ENCODE measurements at regions not wholly inside any gene's neighbourhood (a gene's known extent, or its start where the extent isn't known, plus 50 kb on each side); places are given as distances from the start of the nearest gene placed in this dataset.

DNA sequence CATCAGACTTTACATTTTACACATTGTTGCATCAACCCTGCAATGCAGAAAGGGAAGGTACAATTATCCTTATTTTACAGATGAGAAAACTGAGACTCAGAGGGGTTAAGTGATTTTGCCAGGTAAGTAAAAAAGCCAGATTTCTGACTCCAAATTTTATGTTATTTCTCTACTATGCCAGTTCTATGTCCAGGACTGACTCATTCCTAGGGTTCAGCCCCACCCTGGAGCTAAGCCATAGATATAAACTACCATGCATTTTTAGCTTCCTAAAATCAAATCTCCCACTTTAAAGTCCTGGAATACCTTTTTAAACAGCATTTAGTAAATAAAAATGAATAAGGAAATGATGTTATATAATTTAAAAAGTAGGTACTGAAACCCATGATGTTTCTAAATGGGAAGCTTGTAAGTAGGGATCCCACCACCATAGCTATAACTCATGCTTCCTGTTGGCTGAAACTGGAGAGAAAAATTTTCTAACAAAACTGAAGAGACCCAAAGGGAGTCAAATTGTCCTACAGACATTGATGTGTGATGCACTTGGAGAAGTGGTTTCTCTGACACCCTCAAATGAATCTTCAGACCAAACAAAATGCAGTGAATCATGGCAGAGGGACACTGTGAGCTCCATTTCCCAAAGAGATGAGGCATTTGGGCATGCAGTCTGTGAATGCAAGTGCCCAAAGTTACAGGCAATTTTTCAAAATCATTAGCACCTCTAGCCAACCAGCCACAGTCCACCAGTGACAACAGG lies 301.7 kb upstream of the UMPS start:
- peaks cover 0 to 4% of the 10 kb centered on the region in 2 experiments; a peak in 1 of 5 replicates for H3K27me3 ChIP-seq (ENCODE audit: control insufficient read depth in 1 of 2, insufficient read depth in 2 of 2, low read length in 2 of 2)
- H3K4me3 ChIP-seq (replicated peaks in 1 of 3; ENCODE audit: insufficient read depth in 1 of 3, low read depth in 2 of 3, low read length in 3 of 3): no peak overlapping the region
- no peaks in the 10 kb centered on the region for H3K79me2 ChIP-seq (ENCODE audit: insufficient read depth, low read length)
- no peaks in the 10 kb centered on the region for H3K9me3 ChIP-seq (ENCODE audit: low read length)
- H3K4me2 ChIP-seq (ENCODE audit: low read depth, low read length): no peak overlapping the region
- no peak overlapping the region for H3K9ac ChIP-seq (ENCODE audit: insufficient read depth, low read depth, low read length)
- no peak for ATAC-seq
- H2AFZ ChIP-seq (ENCODE audit: low read length): no peak overlapping the region
- H4K20me1 ChIP-seq (ENCODE audit: insufficient read depth, low read length): no peaks in the 10 kb centered on the region
- CTCF ChIA-PET (ENCODE audit: low intra/inter-chr PET ratio, low total read pairs): no interaction called here
- no peaks in the 10 kb centered on the region for H3K36me3 ChIP-seq (replicated peaks in 1 of 2; ENCODE audit: control insufficient read depth in 1 of 2, insufficient read depth in 2 of 2, low read length in 2 of 2)
- no peak for FAIRE-seq
- no peak for DNase-seq (ENCODE audit: low spot score)
- in situ Hi-C loops (cut with HindIII; ENCODE audit: extremely low pct_ligation_motif_present, low pct_unique_long_range_greater_than_20kb) (no loop called here), intact Hi-C loops (cut with micrococcal nuclease; ENCODE audit: unreplicated experiment) (no loop called here)
- H3K4me1 ChIP-seq (ENCODE audit: insufficient read depth, low read length): no peaks in the 10 kb centered on the region
- no TSS peak for BruUV-seq (replicated peaks)
- POLR2A ChIA-PET: no interaction called here
- H3K27ac ChIP-seq (ENCODE audit: extremely low read length, insufficient read depth, low read length): no peak overlapping the region
- TF ChIP-seq ZC3H4 (CRISPR knock-in tag; IDR thresholded peaks at IDR 0.05; ENCODE audit: borderline replicate concordance) (no peak), HHEX (CRISPR knock-in tag; IDR thresholded peaks at IDR 0.05) (no peak), ZNF878 (CRISPR knock-in tag; IDR thresholded peaks at IDR 0.05) (no peak), ZNF550 (CRISPR knock-in tag; IDR thresholded peaks at IDR 0.05; ENCODE audit: borderline replicate concordance) (no peak), ZMYM2 (CRISPR knock-in tag; IDR thresholded peaks at IDR 0.05) (no peak), STAG1 (CRISPR knock-in tag; IDR thresholded peaks at IDR 0.05) (no peak), NR2C2 (CRISPR knock-in tag; IDR thresholded peaks at IDR 0.05; ENCODE audit: borderline replicate concordance) (no peak), JUN (CRISPR knock-in tag; IDR thresholded peaks at IDR 0.05) (no peak), KLF16 (CRISPR knock-in tag; IDR thresholded peaks at IDR 0.05) (no peak)
- TF ChIP-seq, protein P1, sequence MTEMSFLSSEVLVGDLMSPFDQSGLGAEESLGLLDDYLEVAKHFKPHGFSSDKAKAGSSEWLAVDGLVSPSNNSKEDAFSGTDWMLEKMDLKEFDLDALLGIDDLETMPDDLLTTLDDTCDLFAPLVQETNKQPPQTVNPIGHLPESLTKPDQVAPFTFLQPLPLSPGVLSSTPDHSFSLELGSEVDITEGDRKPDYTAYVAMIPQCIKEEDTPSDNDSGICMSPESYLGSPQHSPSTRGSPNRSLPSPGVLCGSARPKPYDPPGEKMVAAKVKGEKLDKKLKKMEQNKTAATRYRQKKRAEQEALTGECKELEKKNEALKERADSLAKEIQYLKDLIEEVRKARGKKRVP (CRISPR knock-in tag; IDR thresholded peaks at IDR 0.05): no peak
- TF ChIP-seq, protein P2, sequence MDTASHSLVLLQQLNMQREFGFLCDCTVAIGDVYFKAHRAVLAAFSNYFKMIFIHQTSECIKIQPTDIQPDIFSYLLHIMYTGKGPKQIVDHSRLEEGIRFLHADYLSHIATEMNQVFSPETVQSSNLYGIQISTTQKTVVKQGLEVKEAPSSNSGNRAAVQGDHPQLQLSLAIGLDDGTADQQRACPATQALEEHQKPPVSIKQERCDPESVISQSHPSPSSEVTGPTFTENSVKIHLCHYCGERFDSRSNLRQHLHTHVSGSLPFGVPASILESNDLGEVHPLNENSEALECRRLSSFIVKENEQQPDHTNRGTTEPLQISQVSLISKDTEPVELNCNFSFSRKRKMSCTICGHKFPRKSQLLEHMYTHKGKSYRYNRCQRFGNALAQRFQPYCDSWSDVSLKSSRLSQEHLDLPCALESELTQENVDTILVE (CRISPR knock-in tag; IDR thresholded peaks at IDR 0.05): no peak

Measured in HepG2 (cell line).